ENCODE measurements at regions not wholly inside any gene's neighbourhood (a gene's known extent, or its start where the extent isn't known, plus 50 kb on each side); places are given as distances from the start of the nearest gene placed in this dataset.
"Not testable (repeated sequence)": the region's sequence is repeated elsewhere in the genome, so short reads cannot be mapped to it uniquely, and the experiment has no call there.

DNA sequence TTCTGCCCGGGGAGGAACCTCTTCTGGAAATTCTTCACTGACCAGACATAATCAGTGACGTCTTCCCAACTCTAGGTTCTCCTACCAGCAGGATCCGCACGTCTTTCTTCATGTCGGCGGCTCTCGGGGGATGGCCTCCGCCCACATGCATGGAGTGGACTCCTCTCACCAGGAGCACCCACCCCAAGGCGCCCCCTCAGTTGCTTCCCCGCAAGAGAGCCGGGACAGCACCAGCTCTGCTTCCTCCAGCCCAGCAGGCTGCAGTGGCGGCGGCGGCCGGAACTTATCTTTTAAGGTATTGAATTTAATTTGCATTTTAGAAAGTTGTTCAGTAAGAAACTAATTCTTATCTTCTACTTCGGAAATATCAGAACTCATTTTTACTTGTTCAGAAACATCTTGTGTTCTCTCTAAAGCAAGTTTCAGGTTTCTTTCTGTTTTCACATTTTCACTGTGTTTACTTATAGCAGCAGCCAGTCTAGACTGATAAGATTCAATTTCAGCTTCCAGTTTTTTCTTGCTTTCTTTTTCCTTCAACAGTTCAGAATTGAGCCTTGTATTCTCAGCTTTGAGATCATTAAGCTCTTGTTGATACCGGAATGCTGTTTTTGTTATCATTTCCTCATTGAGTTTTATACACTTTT is 343.5 kb downstream of the TUBA3C start:
- H3K27me3 ChIP-seq (ENCODE audit: insufficient read depth, low read length); H3K4me3 ChIP-seq (replicated peaks in 1 of 2; ENCODE audit: low read depth in 1 of 2, low read length in 2 of 2); H3K79me2 ChIP-seq (ENCODE audit: insufficient read depth, low read length); RAD21 ChIA-PET (ENCODE audit: low non-redundant PET in 1 of 2, low total read pairs in 2 of 2, uncharacterized antibody in 2 of 2, unreplicated experiment in 2 of 2); POLR2A ChIA-PET; BruUV-seq (replicated peaks); intact Hi-C loops (cut with micrococcal nuclease); H3K9me3 ChIP-seq (ENCODE audit: control insufficient read depth in 1 of 2, insufficient read depth in 1 of 2, low read depth in 1 of 2, low read length in 2 of 2); H3K9ac ChIP-seq (ENCODE audit: low read length); H3K36me3 ChIP-seq (ENCODE audit: control insufficient read depth in 1 of 2, insufficient read depth in 2 of 2, low read length in 2 of 2); H3K4me2 ChIP-seq (ENCODE audit: low read length); H4K20me1 ChIP-seq (ENCODE audit: insufficient read depth); CTCF ChIA-PET; H3K4me1 ChIP-seq (ENCODE audit: control insufficient read depth in 1 of 2, insufficient read depth in 2 of 2, low read length in 2 of 2); ATAC-seq; H2AFZ ChIP-seq (ENCODE audit: low read depth, low read length, poor library complexity, severe bottlenecking); H3K27ac ChIP-seq (ENCODE audit: low read depth, low read length); DNase-seq (ENCODE audit: low read depth, low spot score); H3K9me2 ChIP-seq (ENCODE audit: insufficient read depth): not testable (repeated sequence)

DNA sequence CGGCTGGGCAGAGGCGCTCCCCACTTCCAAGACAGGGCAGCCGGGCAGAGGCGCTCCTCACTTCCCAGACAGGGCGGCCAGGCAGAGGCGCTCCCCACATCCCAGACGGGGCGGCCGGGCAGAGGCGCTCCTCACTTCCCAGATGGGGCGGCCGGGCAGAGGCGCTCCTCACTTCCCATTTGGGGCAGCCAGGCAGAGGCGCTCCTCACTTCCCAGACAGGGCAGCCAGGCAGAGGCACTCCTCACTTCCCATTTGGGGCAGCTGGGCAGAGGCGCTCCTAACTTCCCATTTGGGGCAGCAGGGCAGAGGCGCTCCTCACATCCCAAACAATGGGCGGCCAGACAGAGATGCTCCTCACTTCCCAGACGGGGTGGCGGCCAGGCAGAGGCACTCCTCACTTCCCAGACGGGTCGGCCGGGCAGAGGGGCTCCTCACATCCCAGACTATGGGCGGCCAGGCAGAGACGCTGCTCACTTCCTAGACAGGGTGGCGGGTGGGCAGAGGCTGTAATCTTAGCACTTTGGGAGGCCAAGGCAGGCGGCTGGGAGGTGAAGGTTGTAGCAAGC is 344.4 kb downstream of the TUBA3C start:
- CTCF ChIA-PET; BruUV-seq (replicated peaks); H3K27ac ChIP-seq (ENCODE audit: low read depth, low read length); POLR2A ChIA-PET; H3K9me3 ChIP-seq (ENCODE audit: control insufficient read depth in 1 of 2, insufficient read depth in 1 of 2, low read depth in 1 of 2, low read length in 2 of 2); H3K9me2 ChIP-seq (ENCODE audit: insufficient read depth); intact Hi-C loops (cut with micrococcal nuclease); H3K4me2 ChIP-seq (ENCODE audit: low read length); H4K20me1 ChIP-seq (ENCODE audit: insufficient read depth); H3K27me3 ChIP-seq (ENCODE audit: insufficient read depth, low read length); RAD21 ChIA-PET (ENCODE audit: low non-redundant PET in 1 of 2, low total read pairs in 2 of 2, uncharacterized antibody in 2 of 2, unreplicated experiment in 2 of 2); H3K79me2 ChIP-seq (ENCODE audit: insufficient read depth, low read length); H3K4me1 ChIP-seq (ENCODE audit: control insufficient read depth in 1 of 2, insufficient read depth in 2 of 2, low read length in 2 of 2); ATAC-seq; H2AFZ ChIP-seq (ENCODE audit: low read depth, low read length, poor library complexity, severe bottlenecking); H3K4me3 ChIP-seq (replicated peaks in 1 of 2; ENCODE audit: low read depth in 1 of 2, low read length in 2 of 2); H3K9ac ChIP-seq (ENCODE audit: low read length); H3K36me3 ChIP-seq (ENCODE audit: control insufficient read depth in 1 of 2, insufficient read depth in 2 of 2, low read length in 2 of 2); DNase-seq (ENCODE audit: low read depth, low spot score): not testable (repeated sequence)

DNA sequence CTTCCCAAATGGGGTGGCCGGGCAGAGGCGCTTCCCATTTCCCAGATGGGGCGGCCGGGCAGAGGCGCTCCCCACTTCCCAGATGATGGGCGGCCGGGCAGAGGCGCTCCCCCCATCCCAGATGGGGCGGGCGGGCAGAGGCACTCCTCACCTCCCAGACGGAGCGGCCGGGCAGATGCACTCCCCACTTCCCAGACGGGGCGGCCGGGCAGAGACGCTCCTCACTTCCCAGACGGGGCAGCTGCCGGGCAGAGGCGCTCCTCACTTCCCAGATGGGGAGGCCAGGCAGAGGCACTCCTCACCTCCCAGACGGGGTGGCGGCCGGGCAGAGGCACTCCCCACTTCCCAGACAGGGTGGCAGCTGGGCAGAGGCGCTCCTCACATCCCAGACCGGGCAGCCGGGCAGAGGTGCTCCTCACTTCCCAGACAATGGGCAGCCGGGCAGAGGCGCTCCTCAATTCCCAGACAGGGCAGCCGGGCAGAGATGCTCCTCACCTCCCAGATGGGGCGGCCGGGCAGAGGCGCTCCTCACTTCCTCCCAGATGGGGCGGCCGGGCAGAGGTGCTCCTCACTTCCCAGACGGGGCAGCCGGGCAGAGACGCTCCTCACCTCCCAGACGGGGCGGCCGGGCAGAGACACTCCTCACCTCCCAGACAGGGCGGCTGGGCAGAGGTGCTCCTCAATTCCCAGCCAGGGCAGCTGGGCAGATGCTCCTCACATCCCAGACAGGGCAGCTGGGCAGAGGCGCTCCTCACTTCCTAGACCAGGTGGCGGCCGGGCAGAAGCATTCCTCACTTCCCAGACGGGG is 345.0 kb downstream of the TUBA3C start:
- H3K4me3 ChIP-seq (replicated peaks in 1 of 2; ENCODE audit: low read depth in 1 of 2, low read length in 2 of 2); RAD21 ChIA-PET (ENCODE audit: low non-redundant PET in 1 of 2, low total read pairs in 2 of 2, uncharacterized antibody in 2 of 2, unreplicated experiment in 2 of 2); H3K79me2 ChIP-seq (ENCODE audit: insufficient read depth, low read length); H3K9me2 ChIP-seq (ENCODE audit: insufficient read depth); H3K4me2 ChIP-seq (ENCODE audit: low read length); H3K36me3 ChIP-seq (ENCODE audit: control insufficient read depth in 1 of 2, insufficient read depth in 2 of 2, low read length in 2 of 2); ATAC-seq; intact Hi-C loops (cut with micrococcal nuclease); H2AFZ ChIP-seq (ENCODE audit: low read depth, low read length, poor library complexity, severe bottlenecking); POLR2A ChIA-PET; H3K4me1 ChIP-seq (ENCODE audit: control insufficient read depth in 1 of 2, insufficient read depth in 2 of 2, low read length in 2 of 2); CTCF ChIA-PET; H3K9ac ChIP-seq (ENCODE audit: low read length); H3K9me3 ChIP-seq (ENCODE audit: control insufficient read depth in 1 of 2, insufficient read depth in 1 of 2, low read depth in 1 of 2, low read length in 2 of 2); H3K27me3 ChIP-seq (ENCODE audit: insufficient read depth, low read length); H4K20me1 ChIP-seq (ENCODE audit: insufficient read depth); H3K27ac ChIP-seq (ENCODE audit: low read depth, low read length); DNase-seq (ENCODE audit: low read depth, low spot score); BruUV-seq (replicated peaks): not testable (repeated sequence)

DNA sequence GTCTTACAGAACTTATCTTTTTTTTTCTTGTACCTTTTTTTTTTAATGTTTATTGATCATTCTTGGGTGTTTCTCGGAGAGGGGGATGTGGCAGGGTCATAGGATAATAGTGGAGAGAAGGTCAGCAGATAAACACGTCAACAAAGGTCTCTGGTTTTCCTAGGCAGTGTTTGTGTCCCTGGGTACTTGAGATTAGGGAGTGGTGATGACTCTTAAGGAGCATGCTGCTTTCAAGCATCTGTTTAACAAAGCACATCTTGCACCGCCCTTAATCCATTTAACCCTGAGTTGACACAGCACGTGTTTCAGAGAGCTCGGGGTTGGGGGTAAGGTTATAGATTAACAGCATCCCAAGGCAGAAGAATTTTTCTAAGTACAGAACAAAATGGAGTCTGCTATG is 345.9 kb downstream of the TUBA3C start:
- H3K36me3 ChIP-seq (ENCODE audit: control insufficient read depth in 1 of 2, insufficient read depth in 2 of 2, low read length in 2 of 2); H3K9me2 ChIP-seq (ENCODE audit: insufficient read depth); RAD21 ChIA-PET (ENCODE audit: low non-redundant PET in 1 of 2, low total read pairs in 2 of 2, uncharacterized antibody in 2 of 2, unreplicated experiment in 2 of 2); H3K4me1 ChIP-seq (ENCODE audit: control insufficient read depth in 1 of 2, insufficient read depth in 2 of 2, low read length in 2 of 2); ATAC-seq; CTCF ChIA-PET; H3K9me3 ChIP-seq (ENCODE audit: control insufficient read depth in 1 of 2, insufficient read depth in 1 of 2, low read depth in 1 of 2, low read length in 2 of 2); H3K27ac ChIP-seq (ENCODE audit: low read depth, low read length); H2AFZ ChIP-seq (ENCODE audit: low read depth, low read length, poor library complexity, severe bottlenecking); H3K9ac ChIP-seq (ENCODE audit: low read length); H3K4me3 ChIP-seq (replicated peaks in 1 of 2; ENCODE audit: low read depth in 1 of 2, low read length in 2 of 2); intact Hi-C loops (cut with micrococcal nuclease); BruUV-seq (replicated peaks); H3K79me2 ChIP-seq (ENCODE audit: insufficient read depth, low read length); POLR2A ChIA-PET; H3K27me3 ChIP-seq (ENCODE audit: insufficient read depth, low read length); H4K20me1 ChIP-seq (ENCODE audit: insufficient read depth); DNase-seq (ENCODE audit: low read depth, low spot score); H3K4me2 ChIP-seq (ENCODE audit: low read length): not testable (repeated sequence)

Measured in HCT116 (cell line).